Endodermal cell (in vitro differentiated cells): ENCODE measurements at regions not wholly inside any gene's neighbourhood (a gene's known extent, or its start where the extent isn't known, plus 50 kb on each side); places are given as distances from the start of the nearest gene placed in this dataset.

Experiments used
- DNase-seq: peaks from one replicate; pipeline ENCODE4 v3.0.0-alpha.2; 2017
- H3K27ac ChIP-seq: 2 replicates; pipeline ENCODE4 v1.5.1; 2013; ENCODE audit warnings: mild to moderate bottlenecking, low read depth, low read length, moderate library complexity
- H3K27me3 ChIP-seq: 2 replicates; pipeline ENCODE4 v1.6.1; 2013; ENCODE audit warnings: mild to moderate bottlenecking, low read length, moderate library complexity; ENCODE audit not compliant: insufficient read depth, control insufficient read depth, poor library complexity, severe bottlenecking
- H3K36me3 ChIP-seq: 2 replicates; pipeline ENCODE4 v1.7.0; 2013; ENCODE audit warnings: mild to moderate bottlenecking, low read length, moderate library complexity; ENCODE audit not compliant: control insufficient read depth, insufficient read depth
- H3K4me1 ChIP-seq: one replicate; pipeline ENCODE4 v1.7.0; 2013; ENCODE audit warnings: low read length; ENCODE audit not compliant: control insufficient read depth, insufficient read depth
- H3K4me3 ChIP-seq: 2 replicates; pipeline ENCODE4 v1.5.1; 2013; ENCODE audit warnings: mild to moderate bottlenecking, low read length, moderate library complexity
- H3K9ac ChIP-seq: 2 replicates; pipeline ENCODE4 v1.6.1; 2013; ENCODE audit warnings: mild to moderate bottlenecking, low read length, moderate library complexity; ENCODE audit not compliant: poor library complexity, severe bottlenecking; ENCODE audit errors: extremely low read depth
- H3K9me3 ChIP-seq: 2 replicates; pipeline ENCODE4 v1.6.1; 2013; ENCODE audit warnings: mild to moderate bottlenecking, low read length, moderate library complexity; ENCODE audit not compliant: control insufficient read depth
- H3K27ac Mint-ChIP-seq: 2 replicates; pipeline ENCODE4 v1.8.0; 2020; ENCODE audit warnings: mixed read lengths
- H3K27me3 Mint-ChIP-seq: 2 replicates; pipeline ENCODE4 v1.8.0; 2021; ENCODE audit warnings: mild to moderate bottlenecking, mixed read lengths; ENCODE audit not compliant: insufficient read depth
- H3K36me3 Mint-ChIP-seq: 2 replicates; pipeline ENCODE4 v1.8.0; 2020; ENCODE audit warnings: low read depth, mixed read lengths
- H3K4me1 Mint-ChIP-seq: 2 replicates; pipeline ENCODE4 v1.8.0; 2020; ENCODE audit warnings: mixed read lengths
- H3K4me3 Mint-ChIP-seq: 2 replicates; pipeline ENCODE4 v1.8.0; 2020; ENCODE audit warnings: mild to moderate bottlenecking, moderate library complexity, mixed read lengths
- H3K9me3 Mint-ChIP-seq: 2 replicates; pipeline ENCODE4 v1.8.0; 2020; ENCODE audit warnings: mild to moderate bottlenecking, mixed read lengths
- WGBS, 2 experiments: methylation state at CpG; one replicate each; pipeline versions ENCODE4 v1.1.5 to v1.1.7; 2013; ENCODE audit warnings: missing lambda C conversion rate in 2 of 2, mixed read lengths in 1 of 2; ENCODE audit not compliant: insufficient coverage in 1 of 2, insufficient read length in 1 of 2; 5-methylcytosine and 5-hydroxymethylcytosine counted together
- TF ChIP-seq, protein P1 (sequence below): fragments of 200-600 bp; sonication (generic); conservative IDR thresholded peaks from 2 replicates; pipeline ENCODE4 v1.5.0; 2021; ENCODE audit warnings: antibody characterized with exemption, mild to moderate bottlenecking

DNA sequence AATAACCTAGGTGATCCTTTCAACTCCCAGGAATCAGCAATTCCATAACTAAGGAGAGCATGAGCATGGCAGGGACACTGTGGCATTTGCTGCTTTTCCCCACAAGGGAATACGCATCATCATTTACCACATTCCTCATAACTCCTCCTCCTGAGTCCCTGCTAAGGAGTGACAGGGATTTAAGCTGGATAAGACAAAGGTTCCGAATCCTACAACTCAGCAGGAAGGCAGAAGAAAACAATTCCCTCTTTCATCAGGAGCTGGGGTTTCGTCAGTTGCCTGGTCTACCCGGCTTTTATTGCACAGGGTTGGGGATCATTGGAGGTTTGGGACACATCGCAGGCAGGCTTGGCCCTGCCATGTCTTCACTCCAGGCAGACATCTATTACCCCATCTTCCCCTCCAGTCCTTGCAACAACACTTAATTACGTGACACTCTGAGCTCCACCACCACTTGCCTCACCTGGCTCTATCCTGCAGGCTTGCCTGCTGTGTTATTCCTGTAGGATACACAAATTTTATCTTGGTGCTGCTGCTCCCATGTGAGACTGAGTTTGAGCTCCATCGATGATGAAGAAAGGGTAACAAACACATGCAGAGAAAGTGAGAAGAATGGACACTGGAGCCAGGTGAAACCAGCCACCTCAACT, 563.0 kb upstream of the KLF4 start:
- H3K4me1 Mint-ChIP-seq, result peaks cover 52% of the 10 kb centered on the region
- WGBS, 2 experiments, result 39 to 43% methylated on average over 4 to 7 of the region's 7 CpGs
- H3K4me3 ChIP-seq, result no peak overlapping the region
- no peaks in the 10 kb centered on the region for H3K9me3 Mint-ChIP-seq
- H3K36me3 ChIP-seq, result no peaks in the 10 kb centered on the region
- peak; percentile 75 for DNase-seq
- H3K27me3 Mint-ChIP-seq, result peaks cover 40% of the 10 kb centered on the region
- H3K27me3 ChIP-seq, result no peaks in the 10 kb centered on the region
- no peaks in the 10 kb centered on the region for H3K9me3 ChIP-seq
- H3K4me3 Mint-ChIP-seq, result no peak overlapping the region
- peak overlapping the region; percentile 70 for H3K27ac Mint-ChIP-seq
- H3K36me3 Mint-ChIP-seq, result no peaks in the 10 kb centered on the region
- H3K27ac ChIP-seq, result no peak overlapping the region
- H3K4me1 ChIP-seq, result peaks cover 26% of the 10 kb centered on the region
- TF ChIP-seq, protein P1, sequence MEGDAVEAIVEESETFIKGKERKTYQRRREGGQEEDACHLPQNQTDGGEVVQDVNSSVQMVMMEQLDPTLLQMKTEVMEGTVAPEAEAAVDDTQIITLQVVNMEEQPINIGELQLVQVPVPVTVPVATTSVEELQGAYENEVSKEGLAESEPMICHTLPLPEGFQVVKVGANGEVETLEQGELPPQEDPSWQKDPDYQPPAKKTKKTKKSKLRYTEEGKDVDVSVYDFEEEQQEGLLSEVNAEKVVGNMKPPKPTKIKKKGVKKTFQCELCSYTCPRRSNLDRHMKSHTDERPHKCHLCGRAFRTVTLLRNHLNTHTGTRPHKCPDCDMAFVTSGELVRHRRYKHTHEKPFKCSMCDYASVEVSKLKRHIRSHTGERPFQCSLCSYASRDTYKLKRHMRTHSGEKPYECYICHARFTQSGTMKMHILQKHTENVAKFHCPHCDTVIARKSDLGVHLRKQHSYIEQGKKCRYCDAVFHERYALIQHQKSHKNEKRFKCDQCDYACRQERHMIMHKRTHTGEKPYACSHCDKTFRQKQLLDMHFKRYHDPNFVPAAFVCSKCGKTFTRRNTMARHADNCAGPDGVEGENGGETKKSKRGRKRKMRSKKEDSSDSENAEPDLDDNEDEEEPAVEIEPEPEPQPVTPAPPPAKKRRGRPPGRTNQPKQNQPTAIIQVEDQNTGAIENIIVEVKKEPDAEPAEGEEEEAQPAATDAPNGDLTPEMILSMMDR, result peak; percentile 25
- peak overlapping the region; percentile 0 for H3K9ac ChIP-seq

DNA sequence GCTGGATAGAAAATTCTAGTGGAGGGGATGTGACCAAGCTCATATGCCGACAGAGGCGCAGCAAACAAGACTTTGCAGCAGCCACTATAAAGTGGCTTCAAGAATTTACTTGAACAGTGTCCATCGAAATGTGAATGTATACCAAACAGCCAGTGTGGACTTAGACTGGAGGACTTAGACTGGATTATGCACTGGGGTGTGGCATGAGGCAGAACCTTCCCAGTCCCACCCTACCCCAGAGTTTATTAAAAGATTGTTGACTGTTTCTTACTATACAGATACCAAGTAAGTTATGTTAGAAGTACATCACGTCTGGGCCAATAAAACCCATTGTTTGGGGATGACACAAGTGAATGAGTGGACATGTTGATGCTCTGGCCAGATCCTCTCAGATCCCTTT, 561.3 kb upstream of the KLF4 start:
- WGBS, 2 experiments, result 92 to 93% methylated on average over 2 to 4 of the region's 4 CpGs

GRCh38 chr9:108049671-108050494, 560.3 kb upstream of the KLF4 start:
- H3K27ac ChIP-seq, result no peak overlapping the region
- Mint-ChIP-seq H3K4me3 (no peak overlapping the region), H3K27me3 (peaks cover 34% of the 10 kb centered on the region), H3K9me3 (no peaks in the 10 kb centered on the region), H3K36me3 (no peaks in the 10 kb centered on the region), H3K27ac (no peak overlapping the region), H3K4me1 (peaks cover 45% of the 10 kb centered on the region)
- H3K9ac ChIP-seq, result no peak overlapping the region
- H3K9me3 ChIP-seq, result no peaks in the 10 kb centered on the region
- H3K27me3 ChIP-seq, result no peaks in the 10 kb centered on the region
- TF ChIP-seq, protein P1, result no peak
- H3K36me3 ChIP-seq, result no peaks in the 10 kb centered on the region
- H3K4me1 ChIP-seq, result peaks cover 22% of the 10 kb centered on the region
- no peak overlapping the region for H3K4me3 ChIP-seq
- WGBS, 2 experiments, result 90 to 92% methylated on average over 6 of the region's 6 CpGs
- no peak for DNase-seq

More for the DNA sequence above, 561.3 kb upstream of the KLF4 start:
- Mint-ChIP-seq H3K4me3 (no peak overlapping the region), H3K36me3 (no peaks in the 10 kb centered on the region), H3K27me3 (peaks cover 40% of the 10 kb centered on the region), H3K27ac (no peak overlapping the region), H3K4me1 (peaks cover 52% of the 10 kb centered on the region), H3K9me3 (no peaks in the 10 kb centered on the region)
- H3K4me3 ChIP-seq, result no peak overlapping the region
- H3K9me3 ChIP-seq, result no peaks in the 10 kb centered on the region
- peaks cover 26% of the 10 kb centered on the region for H3K4me1 ChIP-seq
- H3K9ac ChIP-seq, result no peak overlapping the region
- no peaks in the 10 kb centered on the region for H3K27me3 ChIP-seq
- no peak overlapping the region for H3K27ac ChIP-seq
- DNase-seq, result no peak
- TF ChIP-seq, protein P1, result no peak
- H3K36me3 ChIP-seq, result no peaks in the 10 kb centered on the region
